ENCODE measurements at regions not wholly inside any gene's neighbourhood (a gene's known extent, or its start where the extent isn't known, plus 50 kb on each side); places are given as distances from the start of the nearest gene placed in this dataset.

- TF ChIP-seq FOXK2 (IDR thresholded peaks at IDR 0.05) (no peak), CREB1 (IDR thresholded peaks at IDR 0.05; ENCODE audit: low read depth) (no peak), STAT3 (IDR thresholded peaks at IDR 0.05; ENCODE audit: low read depth, low read length) (no peak), TAF1 (IDR thresholded peaks at IDR 0.05; ENCODE audit: borderline replicate concordance, low read depth, low read length) (no peak), HCFC1 (IDR thresholded peaks at IDR 0.05; ENCODE audit: low read length) (no peak)
- TF ChIP-seq, protein P1, sequence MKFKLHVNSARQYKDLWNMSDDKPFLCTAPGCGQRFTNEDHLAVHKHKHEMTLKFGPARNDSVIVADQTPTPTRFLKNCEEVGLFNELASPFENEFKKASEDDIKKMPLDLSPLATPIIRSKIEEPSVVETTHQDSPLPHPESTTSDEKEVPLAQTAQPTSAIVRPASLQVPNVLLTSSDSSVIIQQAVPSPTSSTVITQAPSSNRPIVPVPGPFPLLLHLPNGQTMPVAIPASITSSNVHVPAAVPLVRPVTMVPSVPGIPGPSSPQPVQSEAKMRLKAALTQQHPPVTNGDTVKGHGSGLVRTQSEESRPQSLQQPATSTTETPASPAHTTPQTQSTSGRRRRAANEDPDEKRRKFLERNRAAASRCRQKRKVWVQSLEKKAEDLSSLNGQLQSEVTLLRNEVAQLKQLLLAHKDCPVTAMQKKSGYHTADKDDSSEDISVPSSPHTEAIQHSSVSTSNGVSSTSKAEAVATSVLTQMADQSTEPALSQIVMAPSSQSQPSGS (IDR thresholded peaks at IDR 0.05; ENCODE audit: low read length), result no peak
Measured at GRCh38 chr1:30360753-30361152, 362.6 kb downstream of the MATN1 start (continued).

- Histone ChIP-seq H3K27ac (ENCODE audit: control insufficient read depth, insufficient read depth) (no peak overlapping the region), H3K9ac (ENCODE audit: control insufficient read depth, insufficient read depth, low read length) (no peak overlapping the region), H2AFZ (ENCODE audit: control insufficient read depth, low read depth, low read length) (no peak overlapping the region), H3K36me3 (ENCODE audit: control insufficient read depth in 2 of 2, insufficient read depth in 2 of 2, low read length in 1 of 2) (no peaks in the 10 kb centered on the region; a peak in 1 of 4 replicates), H3K79me2 (ENCODE audit: control insufficient read depth, insufficient read depth, low read length) (no peaks in the 10 kb centered on the region), H3K4me2 (ENCODE audit: control insufficient read depth, insufficient read depth) (no peak overlapping the region), H3K4me1 (ENCODE audit: control insufficient read depth, insufficient read depth, low read length) (no peaks in the 10 kb centered on the region), H3K27me3 (replicated peaks in 1 of 2; ENCODE audit: control insufficient read depth in 2 of 2, insufficient read depth in 2 of 2, low read length in 1 of 2) (no peaks in the 10 kb centered on the region; a peak in 2 of 4 replicates), H4K20me1 (ENCODE audit: control insufficient read depth, insufficient read depth) (no peaks in the 10 kb centered on the region), H3K9me3 (replicated peaks; ENCODE audit: control insufficient read depth, insufficient read depth, low read length) (no peaks in the 10 kb centered on the region), H3K4me3 (no peak overlapping the region)
- ATAC-seq (no peak), DNase-seq (ENCODE audit: low read depth, low spot score) (no peak), FAIRE-seq (no peak)
- SMC1A ChIA-PET (ENCODE audit: uncharacterized antibody, unreplicated experiment), result no interaction called here
- WGBS (ENCODE audit: insufficient coverage, insufficient replicate concordance, low lambda C conversion rate, missing lambda C conversion rate), result 29% methylated on average over 2 of the region's 2 CpGs
- intact Hi-C loops (cut with micrococcal nuclease; ENCODE audit: unreplicated experiment) (no loop called here), in situ Hi-C loops (cut with MboI) (no loop called here)
- CTCF ChIA-PET, result no interaction called here
- POLR2A ChIA-PET, result no interaction called here
- no TSS peak for BruUV-seq (replicated peaks)
- TF ChIP-seq RFX5 (IDR thresholded peaks at IDR 0.05; ENCODE audit: low read depth, low read length) (no peak), RAD51 (IDR thresholded peaks at IDR 0.05) (no peak), NFYA (IDR thresholded peaks at IDR 0.05; ENCODE audit: borderline replicate concordance, low read depth, low read length) (no peak), MEF2A (IDR thresholded peaks at IDR 0.05; ENCODE audit: insufficient read depth, low read depth, low read length) (no peak), SPI1 (IDR thresholded peaks at IDR 0.05; ENCODE audit: borderline replicate concordance, insufficient read depth, low read depth, low read length) (no peak), ELK1 (IDR thresholded peaks at IDR 0.05; ENCODE audit: low read depth, low read length) (no peak), ZNF384 (IDR thresholded peaks at IDR 0.05; ENCODE audit: borderline replicate concordance, low read depth, low read length) (no peak), NR2C2 (IDR thresholded peaks at IDR 0.05; ENCODE audit: borderline replicate concordance, control insufficient read depth, insufficient read length, low read depth) (no peak), SMC3 (IDR thresholded peaks at IDR 0.05; ENCODE audit: borderline replicate concordance, low read length) (no peak)
- RAD21 ChIA-PET (ENCODE audit: unreplicated experiment), result no interaction called here
Measured at GRCh38 chr1:30360281-30360680, 363.1 kb downstream of the MATN1 start.
